HUES48 (cell line): ENCODE measurements at regions not wholly inside any gene's neighbourhood (a gene's known extent, or its start where the extent isn't known, plus 50 kb on each side); places are given as distances from the start of the nearest gene placed in this dataset.
"Not testable (repeated sequence)": the region's sequence is repeated elsewhere in the genome, so short reads cannot be mapped to it uniquely, and the experiment has no call there.

Source experiments
- H3K27ac ChIP-seq: one replicate; pipeline ENCODE4 v1.7.0; 2013; ENCODE audit warnings: low read depth, low read length, inconsistent platforms
- H3K27me3 ChIP-seq: 2 replicates; pipeline ENCODE4 v1.6.1; 2013; ENCODE audit warnings: mild to moderate bottlenecking, low read length; ENCODE audit not compliant: control insufficient read depth, insufficient read depth
- H3K36me3 ChIP-seq: 2 replicates; pipeline ENCODE4 v1.6.1; 2013; ENCODE audit warnings: low read length; ENCODE audit not compliant: control insufficient read depth, insufficient read depth
- H3K4me1 ChIP-seq: 2 replicates; pipeline ENCODE4 v1.6.1; 2013; ENCODE audit warnings: mild to moderate bottlenecking, low read length; ENCODE audit not compliant: control insufficient read depth, insufficient read depth
- H3K4me3 ChIP-seq: 2 replicates; pipeline ENCODE4 v1.5.1; 2013; ENCODE audit warnings: mild to moderate bottlenecking, low read depth, low read length
- H3K9ac ChIP-seq: 2 replicates; pipeline ENCODE4 v1.6.1; 2013; ENCODE audit warnings: mild to moderate bottlenecking, low read depth, low read length, moderate library complexity
- H3K9me3 ChIP-seq: 2 replicates; pipeline ENCODE4 v1.6.1; 2013; ENCODE audit warnings: low read length; ENCODE audit not compliant: control insufficient read depth, insufficient read depth

DNA sequence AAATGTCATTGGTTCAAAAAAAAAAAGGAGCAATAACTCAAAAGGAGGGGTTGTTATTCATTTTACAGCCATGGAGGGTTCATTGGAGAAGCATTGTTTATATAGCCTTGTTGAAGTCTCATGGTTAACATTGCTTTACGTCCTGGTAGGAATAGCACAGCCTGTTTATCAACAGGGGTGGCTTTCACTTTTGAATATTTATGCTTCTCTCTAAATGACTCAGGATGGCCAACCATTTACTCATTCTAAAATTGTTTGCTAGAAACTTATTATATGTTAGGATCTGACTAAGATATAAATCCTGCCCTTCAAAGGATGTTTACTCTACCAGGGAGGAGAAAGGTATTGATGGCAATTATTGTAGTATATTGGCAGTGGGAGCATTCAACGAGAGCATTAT lies 534.1 kb upstream of the GALNTL6 start:
- Histone ChIP-seq H3K27ac (no peak overlapping the region), H3K36me3 (no peaks in the 10 kb centered on the region), H3K27me3 (no peaks in the 10 kb centered on the region), H3K9me3 (no peaks in the 10 kb centered on the region), H3K4me1 (no peaks in the 10 kb centered on the region), H3K9ac (no peak overlapping the region), H3K4me3 (no peak overlapping the region)

DNA sequence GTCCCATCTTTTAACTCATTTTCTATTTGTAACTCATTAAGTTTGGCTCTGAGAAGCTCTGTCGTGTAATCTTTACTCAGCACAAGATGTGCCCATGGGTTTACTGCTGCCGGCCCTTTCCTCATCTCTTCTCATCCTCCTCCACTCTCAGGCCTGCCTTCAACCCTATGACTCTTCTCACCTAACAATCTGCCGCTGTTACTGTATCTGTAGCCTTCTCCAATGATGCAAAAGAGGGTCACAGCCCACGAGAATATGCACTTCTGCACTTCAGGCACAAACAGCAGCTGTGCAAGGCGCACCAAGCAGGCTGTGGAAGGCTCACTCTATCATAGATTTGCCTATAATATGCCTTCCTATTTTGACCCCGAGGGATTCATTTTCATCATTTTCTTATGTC lies 546.5 kb upstream of the GALNTL6 start:
- no peaks in the 10 kb centered on the region for H3K4me1 ChIP-seq
- no peaks in the 10 kb centered on the region for H3K9me3 ChIP-seq
- H3K36me3 ChIP-seq, result no peaks in the 10 kb centered on the region
- no peaks in the 10 kb centered on the region for H3K27me3 ChIP-seq
- H3K27ac ChIP-seq, result no peak overlapping the region
- no peak overlapping the region for H3K9ac ChIP-seq
- no peak overlapping the region for H3K4me3 ChIP-seq

- Histone ChIP-seq H3K9me3 (no peaks in the 10 kb centered on the region), H3K27me3 (no peaks in the 10 kb centered on the region), H3K27ac (no peak overlapping the region), H3K9ac (no peak overlapping the region), H3K4me3 (no peak overlapping the region), H3K36me3 (no peaks in the 10 kb centered on the region), H3K4me1 (no peaks in the 10 kb centered on the region)
Observed at GRCh38 chr4:171265190-171265818, 547.9 kb upstream of the GALNTL6 start.

GRCh38 chr4:171256223-171256622 lies 557.0 kb upstream of the GALNTL6 start:
- no peak overlapping the region for H3K27ac ChIP-seq
- H3K4me3 ChIP-seq, result no peak overlapping the region
- peaks cover 10% of the 10 kb centered on the region for H3K4me1 ChIP-seq
- H3K9me3 ChIP-seq, result no peaks in the 10 kb centered on the region
- H3K27me3 ChIP-seq, result no peaks in the 10 kb centered on the region
- no peaks in the 10 kb centered on the region for H3K36me3 ChIP-seq
- no peak overlapping the region for H3K9ac ChIP-seq

- Histone ChIP-seq H3K27me3 (no peaks in the 10 kb centered on the region), H3K27ac (no peak overlapping the region), H3K36me3 (no peaks in the 10 kb centered on the region), H3K9ac (no peak overlapping the region), H3K4me1 (0 out of 2 replicates have a peak, but pooled peaks cover 3% of the 10 kb centered on the region), H3K9me3 (no peaks in the 10 kb centered on the region), H3K4me3 (no peak overlapping the region)
Observed at GRCh38 chr4:171246948-171247347, 566.3 kb upstream of the GALNTL6 start.

- H3K27me3 ChIP-seq, result no peaks in the 10 kb centered on the region
- H3K27ac ChIP-seq, result no peak overlapping the region
- H3K4me1 ChIP-seq, result 0 out of 2 replicates have a peak, but pooled peaks cover 3% of the 10 kb centered on the region
- no peak overlapping the region for H3K9ac ChIP-seq
- H3K4me3 ChIP-seq, result no peak overlapping the region
- no peaks in the 10 kb centered on the region for H3K36me3 ChIP-seq
- no peaks in the 10 kb centered on the region for H3K9me3 ChIP-seq
Observed at GRCh38 chr4:171242831-171243230, 570.4 kb upstream of the GALNTL6 start.

- H3K4me3 ChIP-seq, result no peak overlapping the region
- H3K36me3 ChIP-seq, result no peaks in the 10 kb centered on the region
- 0 out of 2 replicates have a peak, but pooled peaks cover 3% of the 10 kb centered on the region for H3K4me1 ChIP-seq
- H3K9ac ChIP-seq, result no peak overlapping the region
- no peaks in the 10 kb centered on the region for H3K27me3 ChIP-seq
- no peak overlapping the region for H3K27ac ChIP-seq
- no peaks in the 10 kb centered on the region for H3K9me3 ChIP-seq
Observed at GRCh38 chr4:171239196-171239595, 574.0 kb upstream of the GALNTL6 start.

- no peaks in the 10 kb centered on the region for H3K9me3 ChIP-seq
- no peak overlapping the region for H3K27ac ChIP-seq
- no peaks in the 10 kb centered on the region for H3K27me3 ChIP-seq
- H3K4me3 ChIP-seq, result no peak overlapping the region
- H3K36me3 ChIP-seq, result no peaks in the 10 kb centered on the region
- no peaks in the 10 kb centered on the region for H3K4me1 ChIP-seq
- H3K9ac ChIP-seq, result no peak overlapping the region
Observed at GRCh38 chr4:171235521-171235920, 577.7 kb upstream of the GALNTL6 start.

- not testable (repeated sequence) for H3K4me3 ChIP-seq, H3K27me3 ChIP-seq, H3K36me3 ChIP-seq, H3K9ac ChIP-seq, H3K9me3 ChIP-seq, H3K4me1 ChIP-seq, H3K27ac ChIP-seq
Observed at GRCh38 chr4:171229354-171229753, 583.9 kb upstream of the GALNTL6 start.

DNA sequence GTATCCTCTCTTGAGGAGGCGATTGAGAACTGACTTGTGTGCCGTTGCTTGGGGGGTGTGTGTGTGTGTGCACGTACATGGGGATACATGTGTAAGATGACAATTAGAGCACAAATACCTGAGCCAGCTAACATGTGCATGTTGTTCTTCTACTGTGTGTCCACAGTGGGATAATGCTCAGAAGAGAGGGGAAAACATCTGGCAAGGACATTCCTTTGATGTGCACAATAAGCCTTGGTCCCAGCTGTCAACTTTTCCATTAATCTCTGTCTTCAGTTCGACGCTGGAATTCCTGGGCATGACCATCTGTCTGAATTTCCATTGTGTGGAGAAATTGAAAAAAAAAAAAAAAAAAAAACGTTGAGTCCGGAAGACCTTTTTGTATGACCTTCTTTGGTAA lies 592.0 kb upstream of the GALNTL6 start:
- Histone ChIP-seq H3K27ac (no peak overlapping the region), H3K36me3 (no peaks in the 10 kb centered on the region), H3K4me3 (no peak overlapping the region), H3K9ac (no peak overlapping the region), H3K27me3 (no peaks in the 10 kb centered on the region), H3K4me1 (no peaks in the 10 kb centered on the region), H3K9me3 (no peaks in the 10 kb centered on the region)

- Histone ChIP-seq H3K27ac (no peak overlapping the region), H3K4me3 (no peak overlapping the region), H3K36me3 (no peaks in the 10 kb centered on the region), H3K9ac (no peak overlapping the region), H3K9me3 (no peaks in the 10 kb centered on the region), H3K27me3 (no peaks in the 10 kb centered on the region), H3K4me1 (peaks cover 8% of the 10 kb centered on the region; the same call in 1 of the 2 replicates)
Observed at GRCh38 chr4:171203425-171203824, 609.8 kb upstream of the GALNTL6 start.
